Ishikawa (cell line): ENCODE measurements at regions not wholly inside any gene's neighbourhood (a gene's known extent, or its start where the extent isn't known, plus 50 kb on each side); places are given as distances from the start of the nearest gene placed in this dataset.

Experiments
- CEBPB ChIP-seq: IDR thresholded peaks from 2 replicates; pipeline ENCODE4 v1.6.1; 2012
- EGR1 ChIP-seq: IDR thresholded peaks from 2 replicates; pipeline ENCODE4 v1.6.1; 2012
- EP300 ChIP-seq: IDR thresholded peaks from 2 replicates; pipeline ENCODE4 v1.6.1; 2012; ENCODE audit warnings: borderline replicate concordance
- FOXM1 ChIP-seq: IDR thresholded peaks from 2 replicates; pipeline ENCODE4 v1.6.1; 2012; ENCODE audit warnings: low read depth, borderline replicate concordance
- NFIC ChIP-seq: IDR thresholded peaks from 2 replicates; pipeline ENCODE4 v1.6.1; 2012
- RAD21 ChIP-seq: IDR thresholded peaks from 2 replicates; pipeline ENCODE4 v1.6.1; 2012; ENCODE audit warnings: low read depth
- TAF1 ChIP-seq: IDR thresholded peaks from 2 replicates; pipeline ENCODE4 v1.6.1; 2012; ENCODE audit warnings: low read depth, mild to moderate bottlenecking
- TCF12 ChIP-seq: IDR thresholded peaks from 2 replicates; pipeline ENCODE4 v1.6.1; 2012; ENCODE audit warnings: low read depth
- YY1 ChIP-seq: IDR thresholded peaks from 2 replicates; pipeline ENCODE4 v1.6.1; 2012; ENCODE audit warnings: low read depth
- TF ChIP-seq, protein P1 (sequence below): IDR thresholded peaks from 2 replicates; pipeline ENCODE4 v1.6.1; 2012
- TF ChIP-seq, protein P2 (sequence below): IDR thresholded peaks from 2 replicates; pipeline ENCODE4 v1.6.1; 2012; ENCODE audit warnings: low read depth, mild to moderate bottlenecking
- TF ChIP-seq, protein P3 (sequence below): IDR thresholded peaks from 2 replicates; pipeline ENCODE4 v1.6.1; 2012

DNA sequence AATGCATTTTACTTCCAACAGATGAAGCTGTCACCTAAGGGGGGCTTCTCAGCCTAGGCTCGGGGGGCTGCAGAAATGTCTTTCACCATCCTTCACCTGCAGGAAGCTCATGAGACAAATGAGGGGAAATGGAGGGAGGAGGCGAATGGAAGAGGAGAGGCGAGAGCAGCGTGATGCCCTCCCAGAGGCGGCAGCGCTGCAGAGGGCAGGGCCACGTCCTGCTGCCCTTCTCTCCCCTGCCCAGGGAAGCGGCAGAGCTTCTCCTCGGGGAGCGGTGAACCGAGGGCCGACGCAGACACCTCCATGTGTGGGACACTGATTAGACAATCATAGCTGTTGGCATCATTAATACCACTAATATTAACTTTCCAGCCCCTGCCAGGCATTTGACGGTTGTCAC lies 78.3 kb downstream of the SERPINA3 start:
- TF ChIP-seq CEBPB (no peak), EP300 (no peak), NFIC (no peak), TCF12 (no peak), TAF1 (no peak), RAD21 (no peak), YY1 (no peak), FOXM1 (no peak), EGR1 (no peak)
- TF ChIP-seq, protein P1, sequence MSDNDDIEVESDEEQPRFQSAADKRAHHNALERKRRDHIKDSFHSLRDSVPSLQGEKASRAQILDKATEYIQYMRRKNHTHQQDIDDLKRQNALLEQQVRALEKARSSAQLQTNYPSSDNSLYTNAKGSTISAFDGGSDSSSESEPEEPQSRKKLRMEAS, result no peak
- TF ChIP-seq, protein P2, sequence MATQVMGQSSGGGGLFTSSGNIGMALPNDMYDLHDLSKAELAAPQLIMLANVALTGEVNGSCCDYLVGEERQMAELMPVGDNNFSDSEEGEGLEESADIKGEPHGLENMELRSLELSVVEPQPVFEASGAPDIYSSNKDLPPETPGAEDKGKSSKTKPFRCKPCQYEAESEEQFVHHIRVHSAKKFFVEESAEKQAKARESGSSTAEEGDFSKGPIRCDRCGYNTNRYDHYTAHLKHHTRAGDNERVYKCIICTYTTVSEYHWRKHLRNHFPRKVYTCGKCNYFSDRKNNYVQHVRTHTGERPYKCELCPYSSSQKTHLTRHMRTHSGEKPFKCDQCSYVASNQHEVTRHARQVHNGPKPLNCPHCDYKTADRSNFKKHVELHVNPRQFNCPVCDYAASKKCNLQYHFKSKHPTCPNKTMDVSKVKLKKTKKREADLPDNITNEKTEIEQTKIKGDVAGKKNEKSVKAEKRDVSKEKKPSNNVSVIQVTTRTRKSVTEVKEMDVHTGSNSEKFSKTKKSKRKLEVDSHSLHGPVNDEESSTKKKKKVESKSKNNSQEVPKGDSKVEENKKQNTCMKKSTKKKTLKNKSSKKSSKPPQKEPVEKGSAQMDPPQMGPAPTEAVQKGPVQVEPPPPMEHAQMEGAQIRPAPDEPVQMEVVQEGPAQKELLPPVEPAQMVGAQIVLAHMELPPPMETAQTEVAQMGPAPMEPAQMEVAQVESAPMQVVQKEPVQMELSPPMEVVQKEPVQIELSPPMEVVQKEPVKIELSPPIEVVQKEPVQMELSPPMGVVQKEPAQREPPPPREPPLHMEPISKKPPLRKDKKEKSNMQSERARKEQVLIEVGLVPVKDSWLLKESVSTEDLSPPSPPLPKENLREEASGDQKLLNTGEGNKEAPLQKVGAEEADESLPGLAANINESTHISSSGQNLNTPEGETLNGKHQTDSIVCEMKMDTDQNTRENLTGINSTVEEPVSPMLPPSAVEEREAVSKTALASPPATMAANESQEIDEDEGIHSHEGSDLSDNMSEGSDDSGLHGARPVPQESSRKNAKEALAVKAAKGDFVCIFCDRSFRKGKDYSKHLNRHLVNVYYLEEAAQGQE, result no peak
- TF ChIP-seq, protein P3, sequence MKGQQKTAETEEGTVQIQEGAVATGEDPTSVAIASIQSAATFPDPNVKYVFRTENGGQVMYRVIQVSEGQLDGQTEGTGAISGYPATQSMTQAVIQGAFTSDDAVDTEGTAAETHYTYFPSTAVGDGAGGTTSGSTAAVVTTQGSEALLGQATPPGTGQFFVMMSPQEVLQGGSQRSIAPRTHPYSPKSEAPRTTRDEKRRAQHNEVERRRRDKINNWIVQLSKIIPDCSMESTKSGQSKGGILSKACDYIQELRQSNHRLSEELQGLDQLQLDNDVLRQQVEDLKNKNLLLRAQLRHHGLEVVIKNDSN, result no peak
